ENCODE measurements at regions not wholly inside any gene's neighbourhood (a gene's known extent, or its start where the extent isn't known, plus 50 kb on each side); places are given as distances from the start of the nearest gene placed in this dataset.

DNA sequence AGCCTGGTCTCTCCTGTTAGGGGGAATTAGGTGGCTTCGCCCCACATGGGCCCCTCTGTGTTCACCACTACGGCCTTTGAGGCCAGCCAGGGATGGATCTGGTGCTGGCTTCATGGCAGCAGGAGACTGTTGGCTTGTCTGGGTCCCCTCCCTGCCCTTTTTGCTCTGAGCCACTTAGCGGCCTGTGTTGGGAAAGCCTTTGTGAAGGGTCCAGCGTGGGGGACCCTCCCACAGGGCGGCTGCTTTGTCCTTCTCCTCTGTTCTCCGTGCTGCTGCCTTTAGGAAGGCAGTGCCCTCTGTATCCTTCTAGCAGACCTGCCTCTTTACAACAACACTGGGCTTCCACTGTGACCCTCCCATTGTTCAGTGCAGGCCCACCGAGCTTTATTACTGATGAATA is 118.4 kb downstream of the TSN start:
- TF ChIP-seq CTCF (conservative IDR thresholded peaks at IDR 0.05) = no peak
- no peak overlapping the region for H3K27ac ChIP-seq

DNA sequence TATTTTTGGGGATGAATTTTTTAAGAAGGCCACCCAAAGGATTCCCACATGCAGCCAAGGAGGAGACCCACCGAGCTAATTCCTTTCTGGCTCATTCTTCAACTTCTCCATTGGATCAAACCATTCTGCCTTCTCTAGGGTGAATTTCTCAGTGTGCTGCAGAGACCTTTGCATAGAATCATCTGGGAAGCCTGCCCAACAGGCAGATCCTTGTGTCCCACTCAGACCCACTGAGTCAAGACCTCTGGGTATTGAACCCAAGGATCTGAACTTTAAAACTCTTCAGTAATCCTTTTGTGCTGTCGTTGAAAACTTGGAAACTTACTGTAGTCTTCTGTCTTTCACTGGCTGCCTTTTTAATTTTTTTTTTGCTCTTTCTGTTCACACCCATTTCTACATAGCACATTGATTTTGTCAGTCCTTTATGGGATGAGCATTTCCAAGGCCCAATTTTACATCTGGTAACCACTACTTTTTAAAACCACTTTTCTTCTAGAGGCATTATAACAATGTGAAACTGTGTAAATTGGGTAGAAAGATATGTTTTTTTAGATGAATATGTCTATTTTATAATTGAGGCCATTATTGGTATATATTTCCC is 120.2 kb downstream of the TSN start:
- no peak for TF ChIP-seq CTCF (conservative IDR thresholded peaks at IDR 0.05)
- no peak overlapping the region for H3K27ac ChIP-seq

DNA sequence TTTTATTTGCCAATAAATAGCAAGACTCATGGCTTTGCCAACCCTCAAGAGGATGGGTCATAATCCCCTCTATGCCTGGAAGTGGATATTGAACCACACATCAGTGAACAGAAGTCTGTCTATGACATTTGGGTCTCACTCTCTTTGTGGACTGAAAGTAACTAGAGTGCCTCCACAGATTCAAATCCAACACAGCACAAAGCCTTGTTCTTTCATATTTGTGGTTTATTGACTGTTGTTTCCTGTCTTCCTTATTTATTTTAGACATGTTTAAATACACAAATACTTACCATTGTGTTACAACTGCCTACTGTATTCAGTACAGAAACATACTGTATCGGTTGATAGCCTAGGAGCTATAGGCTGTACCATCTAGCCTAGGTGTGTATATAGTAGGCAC is 121.9 kb downstream of the TSN start:
- TF ChIP-seq CTCF (conservative IDR thresholded peaks at IDR 0.05) = no peak
- no peak overlapping the region for H3K27ac ChIP-seq

- TF ChIP-seq CTCF (conservative IDR thresholded peaks at IDR 0.05) = no peak
Measured at GRCh38 chr2:121880283-121880682, 124.8 kb downstream of the TSN start.

GRCh38 chr2:121881038-121881437 is 125.6 kb downstream of the TSN start:
- H3K27ac ChIP-seq = no peak overlapping the region
- TF ChIP-seq CTCF (conservative IDR thresholded peaks at IDR 0.05) = no peak

More at GRCh38 chr2:121880283-121880682, 124.8 kb downstream of the TSN start:
- no peak overlapping the region for H3K27ac ChIP-seq

- no peak for TF ChIP-seq CTCF (conservative IDR thresholded peaks at IDR 0.05)
- H3K27ac ChIP-seq = no peak overlapping the region
Measured at GRCh38 chr2:121881950-121882349, 126.5 kb downstream of the TSN start.

DNA sequence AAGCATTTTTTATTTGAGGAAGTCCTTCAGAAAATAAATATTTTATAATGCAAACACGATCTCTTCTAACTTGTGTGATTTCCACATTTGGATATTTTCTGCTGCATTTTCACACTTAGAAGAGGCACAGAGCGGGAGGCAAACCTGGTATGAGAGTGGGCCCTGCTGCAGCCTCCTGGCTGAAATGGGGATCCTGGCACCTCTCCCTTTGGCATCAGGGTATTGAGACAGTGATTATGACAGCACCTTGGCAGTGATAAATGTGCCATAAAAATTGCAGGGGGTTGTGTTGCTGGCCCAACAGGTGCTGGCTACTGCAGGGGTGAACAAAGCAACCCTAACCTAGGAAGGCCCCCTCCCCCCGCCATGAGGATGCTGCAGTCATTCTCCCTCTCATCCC is 128.6 kb downstream of the TSN start:
- no peak overlapping the region for H3K27ac ChIP-seq
- TF ChIP-seq CTCF (conservative IDR thresholded peaks at IDR 0.05) = no peak

Data from VCaP (cell line).